ENCODE measurements at regions not wholly inside any gene's neighbourhood (a gene's known extent, or its start where the extent isn't known, plus 50 kb on each side); places are given as distances from the start of the nearest gene placed in this dataset.

GRCh38 chr6:43923376-43924221 lies 153.6 kb downstream of the VEGFA start:
- WGBS, 2 donors, result 88 to 89% methylated on average over 15 of the region's 15 CpGs
- peak; percentile 46 for DNase-seq
- no peak overlapping the region for H3K27ac ChIP-seq
- H3K27me3 ChIP-seq, result no peaks in the 10 kb centered on the region
- H3K9me3 ChIP-seq, result no peaks in the 10 kb centered on the region
- H3K4me1 ChIP-seq, result peaks cover 0 to 8% (median 0%) of the 10 kb centered on the region in 4 donors
- TF ChIP-seq POLR2AphosphoS5 (IDR thresholded peaks at IDR 0.05) (no peak), CTCF (IDR thresholded peaks at IDR 0.05) (no peak), POLR2A (IDR thresholded peaks at IDR 0.05) (no peak)
- H3K4me3 ChIP-seq, result no peak overlapping the region
- H3K36me3 ChIP-seq, result no peaks in the 10 kb centered on the region
- intact Hi-C loops (cut with DNase I), result no loop called here

- Histone ChIP-seq H3K27ac (no peak overlapping the region), H3K4me3 (no peak overlapping the region), H3K9me3 (no peaks in the 10 kb centered on the region), H3K27me3 (no peaks in the 10 kb centered on the region), H3K36me3 (no peaks in the 10 kb centered on the region), H3K4me1 (peaks cover 0 to 8% (median 0%) of the 10 kb centered on the region in 4 donors)
- DNase-seq, result peak; percentile 24
- 85 to 90% methylated on average over 17 of the region's 17 CpGs for WGBS, 2 donors
- TF ChIP-seq POLR2A (IDR thresholded peaks at IDR 0.05), result no peak
- TF ChIP-seq POLR2AphosphoS5 (IDR thresholded peaks at IDR 0.05), result no peak
- intact Hi-C loops (cut with DNase I), result no loop called here
Measured at GRCh38 chr6:43922426-43923375, 152.7 kb downstream of the VEGFA start.

GRCh38 chr6:43921548-43922425 lies 151.8 kb downstream of the VEGFA start:
- TF ChIP-seq POLR2AphosphoS5 (IDR thresholded peaks at IDR 0.05), result no peak
- intact Hi-C loops (cut with DNase I), result no loop called here

GRCh38 chr6:43921039-43921438 lies 151.0 kb downstream of the VEGFA start:
- H3K27ac ChIP-seq, result no peak overlapping the region
- no peaks in the 10 kb centered on the region for H3K36me3 ChIP-seq
- DNase-seq, result no peak
- no peak overlapping the region for H3K4me3 ChIP-seq
- peaks cover 0 to 8% (median 0%) of the 10 kb centered on the region in 4 donors for H3K4me1 ChIP-seq
- H3K27me3 ChIP-seq, result no peaks in the 10 kb centered on the region
- intact Hi-C loops (cut with DNase I), result no loop called here
- WGBS, 2 donors, result 88 to 89% methylated on average over 9 of the region's 9 CpGs
- H3K9me3 ChIP-seq, result no peaks in the 10 kb centered on the region
- TF ChIP-seq CTCF (IDR thresholded peaks at IDR 0.05) (no peak), POLR2AphosphoS5 (IDR thresholded peaks at IDR 0.05) (no peak), POLR2A (IDR thresholded peaks at IDR 0.05) (no peak), EP300 (IDR thresholded peaks at IDR 0.05) (no peak)

More at GRCh38 chr6:43921548-43922425, 151.8 kb downstream of the VEGFA start:
- 87 to 88% methylated on average over 20 of the region's 20 CpGs for WGBS, 2 donors
- peaks cover 0 to 8% (median 0%) of the 10 kb centered on the region in 4 donors for H3K4me1 ChIP-seq
- H3K36me3 ChIP-seq, result no peaks in the 10 kb centered on the region
- H3K27me3 ChIP-seq, result no peaks in the 10 kb centered on the region
- H3K27ac ChIP-seq, result no peak overlapping the region
- no peak overlapping the region for H3K4me3 ChIP-seq
- no peaks in the 10 kb centered on the region for H3K9me3 ChIP-seq
- DNase-seq, result peak; percentile 38

DNA sequence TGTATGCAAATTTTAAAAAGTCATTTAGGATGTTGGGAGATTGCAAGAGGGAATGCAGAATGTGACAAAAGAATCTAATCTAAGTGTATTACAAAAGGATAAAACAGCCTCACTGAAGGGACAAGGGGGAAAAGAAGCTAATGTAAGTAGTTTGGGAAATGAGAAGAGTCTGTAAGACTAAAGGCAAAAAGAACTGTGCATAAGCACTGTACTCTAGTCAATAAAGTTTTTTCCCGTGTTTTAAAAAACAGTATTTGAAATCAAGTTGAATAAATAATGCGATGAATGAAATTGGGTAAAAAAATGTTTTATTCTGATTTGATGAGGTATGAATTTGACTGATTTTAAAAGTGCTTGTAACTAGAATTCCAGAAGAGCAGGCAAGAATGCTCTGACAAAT lies 149.8 kb downstream of the VEGFA start:
- no peak overlapping the region for H3K27ac ChIP-seq
- peaks cover 0 to 8% (median 0%) of the 10 kb centered on the region in 4 donors for H3K4me1 ChIP-seq
- H3K36me3 ChIP-seq, result no peaks in the 10 kb centered on the region
- intact Hi-C loops (cut with DNase I), result no loop called here
- no peak overlapping the region for H3K4me3 ChIP-seq
- TF ChIP-seq CTCF (IDR thresholded peaks at IDR 0.05), result no peak
- TF ChIP-seq POLR2AphosphoS5 (IDR thresholded peaks at IDR 0.05), result no peak
- TF ChIP-seq POLR2A (IDR thresholded peaks at IDR 0.05), result no peak
- no peak for TF ChIP-seq EP300 (IDR thresholded peaks at IDR 0.05)
- DNase-seq, result no peak
- no peaks in the 10 kb centered on the region for H3K9me3 ChIP-seq
- 75 to 98% methylated on average over 2 of the region's 2 CpGs for WGBS, 2 donors
- H3K27me3 ChIP-seq, result no peaks in the 10 kb centered on the region

All from sigmoid colon (tissue), 6 donors.